ENCODE measurements at regions not wholly inside any gene's neighbourhood (a gene's known extent, or its start where the extent isn't known, plus 50 kb on each side); places are given as distances from the start of the nearest gene placed in this dataset.
A peak's percentile ranks its signal among the peaks of the same experiment; 100 is the strongest.
"Not testable (repeated sequence)": the region's sequence is repeated elsewhere in the genome, so short reads cannot be mapped to it uniquely, and the experiment has no call there.

DNA sequence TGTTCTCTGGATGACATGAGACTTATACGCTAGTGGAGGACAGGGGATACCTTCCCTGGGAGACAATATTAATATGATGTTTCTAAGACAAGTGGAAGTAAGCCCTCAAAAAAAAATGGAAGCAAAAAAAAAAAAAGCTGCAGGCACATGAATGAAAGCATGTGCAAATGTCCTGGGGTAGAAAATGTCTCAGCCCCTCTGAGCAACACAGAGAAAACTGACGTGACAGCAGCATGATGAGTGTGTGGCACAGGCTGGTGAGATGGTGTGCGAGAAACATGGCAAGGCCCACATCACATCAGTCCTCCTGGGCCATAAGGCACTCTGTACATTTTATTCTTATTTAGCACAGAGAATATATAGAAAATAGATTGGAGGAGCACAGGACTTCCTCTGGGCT is 254.7 kb upstream of the PFKP start:
- in situ Hi-C loops (cut with HindIII; ENCODE audit: low pct_unique_long_range_greater_than_20kb, low sequenced_read_pairs) = no loop called here
- DNase-seq (ENCODE audit: low read depth, low spot score) = no peak

GRCh38 chr10:2800178-2800577 is 267.2 kb upstream of the PFKP start:
- in situ Hi-C loops (cut with HindIII; ENCODE audit: low pct_unique_long_range_greater_than_20kb, low sequenced_read_pairs) = no loop called here

DNA sequence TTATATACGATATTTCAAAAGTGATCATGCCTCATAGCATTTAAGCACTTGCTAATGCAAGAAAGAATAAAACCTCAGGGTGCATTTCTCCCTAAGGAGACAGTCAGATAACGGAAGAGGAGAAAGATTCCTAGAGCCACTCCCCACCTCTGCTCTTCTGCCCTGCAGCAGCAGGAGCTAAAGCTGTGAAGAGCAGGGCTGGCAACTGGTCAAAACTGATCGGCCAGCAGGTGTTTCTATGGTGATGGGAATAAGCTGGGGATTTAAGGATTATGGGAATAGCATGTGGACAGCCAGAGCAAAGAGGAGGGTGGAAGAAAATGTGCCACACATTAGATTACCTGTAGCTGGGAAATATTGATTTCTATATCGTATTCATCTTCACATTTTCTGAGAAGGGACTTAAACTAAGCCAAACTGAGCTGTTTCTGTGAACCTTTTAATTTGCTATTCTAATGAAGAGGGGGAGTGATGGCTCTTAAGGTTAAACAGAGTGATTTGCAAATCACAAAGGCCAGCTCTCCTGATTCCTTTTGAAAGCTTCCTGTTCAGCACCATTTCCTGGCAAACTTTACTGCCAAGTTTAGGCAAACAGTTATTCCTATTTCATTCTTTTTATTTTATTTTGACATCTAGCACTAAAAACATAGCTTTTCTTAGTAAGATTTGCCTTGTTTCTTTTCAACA is 268.9 kb upstream of the PFKP start:
- in situ Hi-C loops (cut with HindIII; ENCODE audit: low pct_unique_long_range_greater_than_20kb, low sequenced_read_pairs) = no loop called here

More at GRCh38 chr10:2800178-2800577, 267.2 kb upstream of the PFKP start:
- no peak for DNase-seq (ENCODE audit: low read depth, low spot score)

GRCh38 chr10:2791774-2792443 is 275.4 kb upstream of the PFKP start:
- in situ Hi-C loops (cut with HindIII; ENCODE audit: low pct_unique_long_range_greater_than_20kb, low sequenced_read_pairs) = no loop called here
- DNase-seq (ENCODE audit: low read depth, low spot score) = no peak

More for the DNA sequence above, 268.9 kb upstream of the PFKP start:
- DNase-seq (ENCODE audit: low read depth, low spot score) = no peak

GRCh38 chr10:2790396-2791188 is 276.8 kb upstream of the PFKP start:
- no peak for DNase-seq (ENCODE audit: low read depth, low spot score)

GRCh38 chr10:2786251-2786650 is 281.1 kb upstream of the PFKP start:
- in situ Hi-C loops (cut with HindIII; ENCODE audit: low pct_unique_long_range_greater_than_20kb, low sequenced_read_pairs) = no loop called here

More at GRCh38 chr10:2790396-2791188, 276.8 kb upstream of the PFKP start:
- in situ Hi-C loops (cut with HindIII; ENCODE audit: low pct_unique_long_range_greater_than_20kb, low sequenced_read_pairs) = no loop called here

DNA sequence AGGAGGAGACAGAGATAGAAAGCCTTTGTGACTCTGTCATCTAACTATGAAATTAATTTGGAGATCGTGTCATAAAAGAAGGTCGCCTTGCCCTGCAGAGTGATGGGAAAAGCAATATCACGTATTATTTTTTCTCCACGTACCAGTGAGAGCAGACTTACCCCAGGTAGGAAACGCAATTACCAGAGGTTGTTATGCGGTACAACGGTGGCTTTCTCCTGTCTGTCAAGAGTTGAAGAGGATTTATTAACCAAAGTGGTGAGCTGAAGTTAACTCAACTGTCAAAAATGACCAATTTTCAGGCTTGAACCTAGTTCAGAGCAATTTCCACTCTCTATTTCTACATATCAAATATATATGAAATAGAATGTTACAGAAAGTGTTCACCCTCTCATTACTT is 282.6 kb upstream of the PFKP start:
- no peak for DNase-seq (ENCODE audit: low read depth, low spot score)
- in situ Hi-C loops (cut with HindIII; ENCODE audit: low pct_unique_long_range_greater_than_20kb, low sequenced_read_pairs) = no loop called here

More at GRCh38 chr10:2786251-2786650, 281.1 kb upstream of the PFKP start:
- no peak for DNase-seq (ENCODE audit: low read depth, low spot score)

DNA sequence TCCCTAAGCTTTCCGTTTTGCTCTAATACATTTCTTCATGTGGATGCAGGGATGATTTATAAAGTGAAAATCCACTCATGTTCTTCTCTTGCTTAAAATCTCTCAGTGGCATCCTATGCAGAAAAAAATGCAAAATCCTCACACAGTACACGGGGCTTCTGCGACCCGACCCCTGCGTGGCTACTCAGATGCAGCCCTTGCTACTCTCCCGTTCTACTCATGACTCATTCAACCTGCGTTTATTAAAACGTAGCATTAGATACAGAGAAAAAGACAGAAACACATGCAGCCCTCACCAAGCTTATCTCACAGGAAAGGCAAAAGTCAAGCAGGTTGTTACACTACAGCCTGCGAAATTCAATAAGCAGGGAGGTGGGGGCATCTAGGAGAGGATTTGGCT is 284.4 kb upstream of the PFKP start:
- DNase-seq (ENCODE audit: low read depth, low spot score) = no peak
- in situ Hi-C loops (cut with HindIII; ENCODE audit: low pct_unique_long_range_greater_than_20kb, low sequenced_read_pairs) = no loop called here

- in situ Hi-C loops (cut with HindIII; ENCODE audit: low pct_unique_long_range_greater_than_20kb, low sequenced_read_pairs) = no loop called here
These were observed 285.1 kb upstream of the PFKP start for GRCh38 chr10:2782265-2782664.

GRCh38 chr10:2777666-2778355 is 289.5 kb upstream of the PFKP start:
- in situ Hi-C loops (cut with HindIII; ENCODE audit: low pct_unique_long_range_greater_than_20kb, low sequenced_read_pairs) = no loop called here

More at GRCh38 chr10:2782265-2782664, 285.1 kb upstream of the PFKP start:
- no peak for DNase-seq (ENCODE audit: low read depth, low spot score)

GRCh38 chr10:2772816-2773631 is 294.3 kb upstream of the PFKP start:
- in situ Hi-C loops (cut with HindIII; ENCODE audit: low pct_unique_long_range_greater_than_20kb, low sequenced_read_pairs) = no loop called here
- no peak for DNase-seq (ENCODE audit: low read depth, low spot score)

More at GRCh38 chr10:2777666-2778355, 289.5 kb upstream of the PFKP start:
- no peak for DNase-seq (ENCODE audit: low read depth, low spot score)

DNA sequence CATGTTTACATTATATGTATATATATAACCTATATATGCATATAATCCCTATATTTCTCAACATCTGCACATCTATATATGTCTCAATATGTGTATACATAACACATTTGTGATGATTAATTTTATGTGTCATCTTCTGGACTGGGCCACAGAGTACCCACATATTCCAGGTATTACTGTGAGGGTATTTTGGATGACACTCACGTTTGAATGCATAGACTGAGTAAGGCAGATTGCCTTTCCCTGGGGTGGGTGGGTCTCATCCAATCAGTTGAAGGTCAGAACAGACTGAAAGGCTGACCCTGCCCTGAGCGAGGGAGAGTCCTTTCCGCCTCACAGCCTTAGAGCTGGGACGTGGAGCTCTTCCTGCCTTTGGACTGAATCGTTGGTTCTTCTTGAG is 295.2 kb upstream of the PFKP start:
- in situ Hi-C loops (cut with HindIII; ENCODE audit: low pct_unique_long_range_greater_than_20kb, low sequenced_read_pairs) = no loop called here
- DNase-seq (ENCODE audit: low read depth, low spot score) = no peak

GRCh38 chr10:2767293-2767692 is 300.1 kb upstream of the PFKP start:
- in situ Hi-C loops (cut with HindIII; ENCODE audit: low pct_unique_long_range_greater_than_20kb, low sequenced_read_pairs); DNase-seq (ENCODE audit: low read depth, low spot score): not testable (repeated sequence)

DNA sequence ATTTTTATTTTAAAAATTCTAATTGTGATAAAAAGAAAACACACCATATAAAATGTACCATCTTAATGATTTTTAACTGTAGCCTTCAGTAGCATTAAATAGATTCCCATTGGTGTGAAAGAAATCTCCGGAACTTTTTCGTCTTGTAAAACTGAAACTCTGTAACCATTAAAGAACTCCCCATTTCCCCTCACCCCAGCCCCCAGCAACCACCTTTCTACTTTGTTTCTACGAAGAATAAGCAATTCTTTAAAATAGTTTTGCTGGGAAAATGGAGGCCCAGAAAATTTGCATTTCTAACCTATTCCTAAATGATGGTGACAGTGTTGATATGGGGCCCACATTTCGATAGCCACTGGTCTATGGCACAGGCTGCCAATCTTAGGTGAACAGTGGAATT is 305.4 kb upstream of the PFKP start:
- in situ Hi-C loops (cut with HindIII; ENCODE audit: low pct_unique_long_range_greater_than_20kb, low sequenced_read_pairs) = no loop called here
- no peak for DNase-seq (ENCODE audit: low read depth, low spot score)

- no peak for DNase-seq (ENCODE audit: low read depth, low spot score)
- in situ Hi-C loops (cut with HindIII; ENCODE audit: low pct_unique_long_range_greater_than_20kb, low sequenced_read_pairs) = no loop called here
These were observed 306.0 kb upstream of the PFKP start for GRCh38 chr10:2761311-2761710.

DNA sequence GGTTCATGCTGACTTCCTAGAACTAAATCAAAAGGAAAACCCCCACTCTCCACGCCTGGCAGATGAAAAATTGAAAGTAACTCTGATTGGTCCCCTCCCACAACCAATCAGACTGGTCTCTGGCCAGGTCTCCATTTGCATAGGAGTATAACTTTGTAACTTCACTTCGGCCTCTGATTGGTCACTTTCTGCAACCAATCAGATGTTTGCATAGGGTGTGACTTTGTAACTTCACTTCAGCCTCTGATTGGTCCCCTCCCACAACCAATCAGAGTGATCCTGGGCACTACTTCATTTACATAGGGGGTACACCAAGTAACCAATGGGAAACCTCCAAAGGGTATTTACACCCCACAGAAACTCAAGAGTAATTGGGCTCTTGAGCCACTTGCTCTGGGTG is 306.6 kb upstream of the PFKP start:
- DNase-seq (ENCODE audit: low read depth, low spot score) = peak; percentile 22
- in situ Hi-C loops (cut with HindIII; ENCODE audit: low pct_unique_long_range_greater_than_20kb, low sequenced_read_pairs) = no loop called here

- no peak for DNase-seq (ENCODE audit: low read depth, low spot score)
- in situ Hi-C loops (cut with HindIII; ENCODE audit: low pct_unique_long_range_greater_than_20kb, low sequenced_read_pairs) = no loop called here
These were observed 308.1 kb upstream of the PFKP start for GRCh38 chr10:2759233-2759632.

Data from SK-MEL-5 (cell line).